Body of pancreas (tissue), 4 donors: ENCODE measurements at regions not wholly inside any gene's neighbourhood (a gene's known extent, or its start where the extent isn't known, plus 50 kb on each side); places are given as distances from the start of the nearest gene placed in this dataset.

Experiments used
- ATAC-seq: fragments of 150-250 bp; one replicate; pipeline ENCODE4 v1.9.1; 2016
- DNase-seq, 4 donors: peaks; one replicate each; pipeline ENCODE4 v3.0.0-alpha.2; 2019
- H3K27ac ChIP-seq, 4 donors: fragments of 200-600 bp; sonication (generic); 1 replicate in 3 of 4; 2 replicates in 1 of 4; pipeline versions ENCODE4 v1.5.1 to v1.6.1; 2016 to 2019; ENCODE audit warnings: mild to moderate bottlenecking in 1 of 4, mixed read lengths in 1 of 4, moderate library complexity in 1 of 4
- H3K27me3 ChIP-seq, 2 donors: fragments of 200-600 bp; sonication (generic); one replicate each; pipeline ENCODE4 v1.6.0; 2016; ENCODE audit warnings: mild to moderate bottlenecking in 1 of 2
- H3K36me3 ChIP-seq, 2 donors: fragments of 200-600 bp; sonication (generic); replicated peaks in 1 of 2; 2 replicates each; pipeline ENCODE4 v1.5.1; 2016; ENCODE audit warnings: low read depth in 2 of 2; ENCODE audit not compliant: insufficient read depth in 1 of 2
- H3K4me1 ChIP-seq: fragments of 200-600 bp; sonication (generic); one replicate; pipeline ENCODE4 v1.6.0; 2016
- H3K4me3 ChIP-seq, 2 donors: fragments of 200-600 bp; sonication (generic); 1 replicate in 1 of 2; 2 replicates in 1 of 2; pipeline ENCODE4 v1.5.1; 2016 to 2019
- H3K9me3 ChIP-seq, 3 donors: fragments of 200-600 bp; sonication (generic); 1 replicate in 2 of 3; 2 replicates in 1 of 3; pipeline ENCODE4 v1.5.1; 2016
- CTCF ChIP-seq, 7 experiments: fragments of 450-650 bp in 4 of 7; fragments of 200-600 bp in 3 of 7; sonication (generic) in 3 of 7; IDR thresholded peaks; one replicate each; pipeline ENCODE4 v1.5.1; 2016 to 2019; ENCODE audit warnings: antibody characterized with exemption in 7 of 7
- POLR2A ChIP-seq, 3 donors: fragments of 450-650 bp; IDR thresholded peaks; one replicate each; pipeline ENCODE4 v1.6.1; 2016; ENCODE audit warnings: antibody characterized with exemption in 3 of 3, mild to moderate bottlenecking in 2 of 3
- WGBS, 2 donors: methylation state at CpG; one replicate each; pipeline ENCODE4 v1.1.5; 2017; 5-methylcytosine and 5-hydroxymethylcytosine counted together
- intact Hi-C: fragments of 100-400 bp; cut with DNase I; formaldehyde crosslinking; loops from one replicate; pipeline ENCODE4 v1.15.1; 2023

- Histone ChIP-seq H3K9me3 (no peaks in the 10 kb centered on the region), H3K4me1 (no peaks in the 10 kb centered on the region), H3K36me3 (no peaks in the 10 kb centered on the region), H3K4me3 (no peak overlapping the region), H3K27ac (no peak overlapping the region), H3K27me3 (no peaks in the 10 kb centered on the region)
- TF ChIP-seq POLR2A (IDR thresholded peaks at IDR 0.05) (no peak), CTCF (IDR thresholded peaks at IDR 0.05) (no peak)
- 50 to 67% methylated on average over 1 of the region's 1 CpG for WGBS, 2 donors
- no peak for DNase-seq
- intact Hi-C loops, result no loop called here
- no peak for ATAC-seq
These were observed 785.0 kb upstream of the MIR17HG start for GRCh38 chr13:90562443-90562842.

- ATAC-seq (no peak), DNase-seq (no peak)
- Histone ChIP-seq H3K4me3 (no peak overlapping the region), H3K27ac (no peak overlapping the region), H3K27me3 (no peaks in the 10 kb centered on the region), H3K9me3 (no peaks in the 10 kb centered on the region), H3K36me3 (no peaks in the 10 kb centered on the region), H3K4me1 (no peaks in the 10 kb centered on the region)
- WGBS, 2 donors, result 77 to 83% methylated on average over 6 to 7 of the region's 7 CpGs
- intact Hi-C loops, result no loop called here
- TF ChIP-seq POLR2A (IDR thresholded peaks at IDR 0.05) (no peak), CTCF (IDR thresholded peaks at IDR 0.05) (no peak)
These were observed 783.4 kb upstream of the MIR17HG start for GRCh38 chr13:90564096-90564495.

- ATAC-seq, result no peak
- WGBS, 2 donors, result 39 to 78% methylated on average over 1 of the region's 1 CpG
- DNase-seq, result no peak
- TF ChIP-seq CTCF (IDR thresholded peaks at IDR 0.05) (no peak), POLR2A (IDR thresholded peaks at IDR 0.05) (no peak)
- H3K36me3 ChIP-seq, result no peaks in the 10 kb centered on the region
- H3K4me3 ChIP-seq, result no peak overlapping the region
- no peaks in the 10 kb centered on the region for H3K4me1 ChIP-seq
- H3K27me3 ChIP-seq, result no peaks in the 10 kb centered on the region
- no peak overlapping the region for H3K27ac ChIP-seq
- intact Hi-C loops, result no loop called here
- no peaks in the 10 kb centered on the region for H3K9me3 ChIP-seq
These were observed 782.9 kb upstream of the MIR17HG start for GRCh38 chr13:90564566-90564965.

GRCh38 chr13:90565985-90566713 lies 781.3 kb upstream of the MIR17HG start:
- H3K4me1 ChIP-seq, result no peaks in the 10 kb centered on the region
- no peak overlapping the region for H3K4me3 ChIP-seq
- H3K36me3 ChIP-seq, result no peaks in the 10 kb centered on the region
- no peaks in the 10 kb centered on the region for H3K9me3 ChIP-seq
- no peaks in the 10 kb centered on the region for H3K27me3 ChIP-seq
- TF ChIP-seq POLR2A (IDR thresholded peaks at IDR 0.05) (no peak), CTCF (IDR thresholded peaks at IDR 0.05) (no peak)
- no peak for DNase-seq
- ATAC-seq, result no peak
- 84 to 90% methylated on average over 3 of the region's 3 CpGs for WGBS, 2 donors
- H3K27ac ChIP-seq, result no peak overlapping the region
- intact Hi-C loops, result no loop called here

- Histone ChIP-seq H3K9me3 (no peaks in the 10 kb centered on the region), H3K4me1 (no peaks in the 10 kb centered on the region), H3K36me3 (no peaks in the 10 kb centered on the region), H3K27me3 (no peaks in the 10 kb centered on the region), H3K4me3 (no peak overlapping the region), H3K27ac (no peak overlapping the region)
- ATAC-seq (no peak), DNase-seq (no peak)
- intact Hi-C loops, result no loop called here
- no peak for TF ChIP-seq CTCF (IDR thresholded peaks at IDR 0.05)
- TF ChIP-seq POLR2A (IDR thresholded peaks at IDR 0.05), result no peak
These were observed 779.3 kb upstream of the MIR17HG start for GRCh38 chr13:90568165-90568564.
